Body of pancreas (tissue), 4 donors: ENCODE measurements at regions not wholly inside any gene's neighbourhood (a gene's known extent, or its start where the extent isn't known, plus 50 kb on each side); places are given as distances from the start of the nearest gene placed in this dataset.

Source experiments
- POLR2A ChIP-seq, 3 donors: fragments of 450-650 bp; IDR thresholded peaks; one replicate each; pipeline ENCODE4 v1.6.1; 2016; ENCODE audit warnings: antibody characterized with exemption in 3 of 3, mild to moderate bottlenecking in 2 of 3
- TF ChIP-seq, protein P1 (sequence below), 7 experiments: fragments of 450-650 bp in 4 of 7; fragments of 200-600 bp in 3 of 7; sonication (generic) in 3 of 7; IDR thresholded peaks; one replicate each; pipeline ENCODE4 v1.5.1; 2016 to 2019; ENCODE audit warnings: antibody characterized with exemption in 7 of 7

DNA sequence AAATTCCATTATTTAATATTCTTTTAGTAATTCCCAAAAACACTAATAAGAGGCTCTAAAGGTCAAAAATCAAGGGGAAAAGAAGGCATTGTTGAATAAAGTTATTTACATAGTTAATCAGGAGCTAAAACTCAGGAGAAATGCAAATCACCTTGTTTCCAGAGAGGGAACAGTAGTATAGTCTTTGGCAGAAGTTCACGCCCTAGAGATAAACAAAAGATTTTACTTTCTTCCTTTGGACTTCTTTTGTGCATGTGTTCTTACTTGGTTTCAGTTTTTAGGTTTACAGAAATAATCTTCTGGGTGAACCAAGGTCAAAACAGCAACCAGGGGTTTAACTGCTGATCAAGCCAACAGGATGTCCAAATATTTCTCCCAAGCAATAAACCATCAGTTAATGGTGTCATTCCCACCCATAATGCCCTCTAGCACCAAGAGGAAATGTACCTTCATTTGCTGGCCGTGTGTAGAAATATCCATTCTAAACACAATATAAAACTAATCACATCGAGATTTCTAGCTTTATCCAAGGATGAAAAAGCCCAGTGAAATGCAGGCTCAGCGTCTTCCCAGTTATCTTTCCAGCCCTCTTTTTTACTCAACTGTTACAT, 518.8 kb upstream of the SOX9 start:
- TF ChIP-seq, protein P1, sequence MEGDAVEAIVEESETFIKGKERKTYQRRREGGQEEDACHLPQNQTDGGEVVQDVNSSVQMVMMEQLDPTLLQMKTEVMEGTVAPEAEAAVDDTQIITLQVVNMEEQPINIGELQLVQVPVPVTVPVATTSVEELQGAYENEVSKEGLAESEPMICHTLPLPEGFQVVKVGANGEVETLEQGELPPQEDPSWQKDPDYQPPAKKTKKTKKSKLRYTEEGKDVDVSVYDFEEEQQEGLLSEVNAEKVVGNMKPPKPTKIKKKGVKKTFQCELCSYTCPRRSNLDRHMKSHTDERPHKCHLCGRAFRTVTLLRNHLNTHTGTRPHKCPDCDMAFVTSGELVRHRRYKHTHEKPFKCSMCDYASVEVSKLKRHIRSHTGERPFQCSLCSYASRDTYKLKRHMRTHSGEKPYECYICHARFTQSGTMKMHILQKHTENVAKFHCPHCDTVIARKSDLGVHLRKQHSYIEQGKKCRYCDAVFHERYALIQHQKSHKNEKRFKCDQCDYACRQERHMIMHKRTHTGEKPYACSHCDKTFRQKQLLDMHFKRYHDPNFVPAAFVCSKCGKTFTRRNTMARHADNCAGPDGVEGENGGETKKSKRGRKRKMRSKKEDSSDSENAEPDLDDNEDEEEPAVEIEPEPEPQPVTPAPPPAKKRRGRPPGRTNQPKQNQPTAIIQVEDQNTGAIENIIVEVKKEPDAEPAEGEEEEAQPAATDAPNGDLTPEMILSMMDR (IDR thresholded peaks at IDR 0.05) = no peak
- no peak for TF ChIP-seq POLR2A (IDR thresholded peaks at IDR 0.05)
